Upper lobe of right lung (tissue), 1 donor: ENCODE measurements at regions not wholly inside any gene's neighbourhood (a gene's known extent, or its start where the extent isn't known, plus 50 kb on each side); places are given as distances from the start of the nearest gene placed in this dataset.

ENCODE experiments used
- ATAC-seq: fragments of 200-7000 bp; cut with Tn5 transposase; one replicate; pipeline ENCODE4 v1.9.1; 2020; ENCODE audit warnings: mild to moderate bottlenecking, moderate library complexity
- DNase-seq: peaks from one replicate; pipeline ENCODE4 v3.0.0-alpha.2; 2020
- H3K27ac ChIP-seq: fragments of 200-600 bp; one replicate; pipeline ENCODE4 v1.8.0; 2022
- H3K27me3 ChIP-seq: fragments of 200-600 bp; one replicate; pipeline ENCODE4 v1.8.0; 2022; ENCODE audit warnings: mild to moderate bottlenecking
- H3K36me3 ChIP-seq: fragments of 200-600 bp; one replicate; pipeline ENCODE4 v1.8.0; 2022
- H3K4me1 ChIP-seq: fragments of 200-600 bp; one replicate; pipeline ENCODE4 v1.8.0; 2022
- H3K4me3 ChIP-seq: fragments of 200-600 bp; one replicate; pipeline ENCODE4 v1.8.0; 2022; ENCODE audit warnings: mild to moderate bottlenecking
- H3K9me3 ChIP-seq: fragments of 200-600 bp; one replicate; pipeline ENCODE4 v1.8.0; 2022
- CTCF ChIP-seq: fragments of 200-600 bp; IDR thresholded peaks from one replicate; pipeline ENCODE4 v1.8.0; 2022; ENCODE audit warnings: antibody characterized with exemption
- intact Hi-C: fragments of 100-400 bp; cut with DNase I; formaldehyde crosslinking; loops from one replicate; pipeline ENCODE4 v1.11.0; 2022
- donor health status: DM: no; HTN: yes; CAD: no; lungs with severe emphysema.

DNA sequence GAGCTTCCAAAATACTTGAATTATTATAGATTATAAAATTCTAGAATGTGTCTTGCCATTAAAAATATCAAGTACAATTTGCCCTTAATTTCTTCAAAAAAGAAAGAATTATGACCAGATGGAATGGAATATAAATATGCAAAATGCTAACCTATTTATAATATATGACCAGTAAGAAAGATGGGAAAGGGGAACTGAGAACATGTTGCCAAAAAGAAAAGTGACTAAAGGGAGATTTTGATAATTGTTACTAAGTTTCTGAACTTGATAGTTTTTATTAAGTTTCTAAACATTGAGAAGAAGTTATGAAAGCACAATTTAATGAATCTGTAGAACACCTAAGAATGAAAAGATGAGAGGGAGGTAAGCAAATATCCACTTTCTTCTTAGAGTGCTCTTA, 188.4 kb upstream of the NR4A3 start:
- Histone ChIP-seq H3K27ac (no peak overlapping the region), H3K9me3 (no peaks in the 10 kb centered on the region), H3K4me3 (no peak overlapping the region), H3K36me3 (no peaks in the 10 kb centered on the region), H3K4me1 (no peaks in the 10 kb centered on the region), H3K27me3 (no peaks in the 10 kb centered on the region)
- intact Hi-C loops, result no loop called here
- DNase-seq (no peak), ATAC-seq (no peak)
- TF ChIP-seq CTCF, result no peak

DNA sequence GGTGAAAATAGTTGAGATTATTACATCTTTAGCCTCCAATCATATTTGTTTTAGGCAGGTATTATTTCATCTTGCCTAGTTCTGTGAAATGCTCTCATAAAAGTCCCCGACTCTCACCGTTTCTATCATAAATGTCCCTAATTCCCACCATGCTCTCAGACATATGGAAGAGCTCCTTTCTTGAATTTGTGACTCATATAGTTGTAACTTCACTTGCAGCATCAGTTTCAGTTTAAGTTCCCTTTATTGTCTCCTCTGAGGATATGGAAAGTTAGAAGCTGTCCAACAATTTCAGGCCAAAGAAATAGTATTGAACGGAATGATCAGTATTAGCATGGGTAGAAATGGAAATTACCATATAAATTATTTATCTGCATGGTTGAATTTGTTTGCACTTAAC, 187.5 kb upstream of the NR4A3 start:
- no peak overlapping the region for H3K4me3 ChIP-seq
- peak; percentile 43 for ATAC-seq
- DNase-seq, result no peak
- intact Hi-C loops, result no loop called here
- H3K27me3 ChIP-seq, result no peaks in the 10 kb centered on the region
- no peaks in the 10 kb centered on the region for H3K9me3 ChIP-seq
- no peak overlapping the region for H3K27ac ChIP-seq
- no peaks in the 10 kb centered on the region for H3K4me1 ChIP-seq
- H3K36me3 ChIP-seq, result no peaks in the 10 kb centered on the region
- TF ChIP-seq CTCF, result no peak

GRCh38 chr9:99635032-99635431, 186.7 kb upstream of the NR4A3 start:
- Histone ChIP-seq H3K27ac (no peak overlapping the region), H3K27me3 (no peaks in the 10 kb centered on the region), H3K4me3 (no peak overlapping the region), H3K9me3 (no peaks in the 10 kb centered on the region), H3K36me3 (no peaks in the 10 kb centered on the region), H3K4me1 (no peaks in the 10 kb centered on the region)
- DNase-seq (no peak), ATAC-seq (no peak)
- TF ChIP-seq CTCF, result no peak
- intact Hi-C loops, result no loop called here

GRCh38 chr9:99637641-99638040, 184.0 kb upstream of the NR4A3 start:
- intact Hi-C loops, result no loop called here
- H3K4me1 ChIP-seq, result no peaks in the 10 kb centered on the region
- no peak overlapping the region for H3K4me3 ChIP-seq
- no peaks in the 10 kb centered on the region for H3K36me3 ChIP-seq
- ATAC-seq (no peak), DNase-seq (no peak)
- TF ChIP-seq CTCF, result no peak
- no peak overlapping the region for H3K27ac ChIP-seq
- H3K27me3 ChIP-seq, result no peaks in the 10 kb centered on the region
- no peaks in the 10 kb centered on the region for H3K9me3 ChIP-seq

- H3K4me1 ChIP-seq, result no peaks in the 10 kb centered on the region
Measured at GRCh38 chr9:99638971-99639370, 182.7 kb upstream of the NR4A3 start.

More at GRCh38 chr9:99638971-99639370, 182.7 kb upstream of the NR4A3 start:
- Histone ChIP-seq H3K27me3 (no peaks in the 10 kb centered on the region), H3K4me3 (no peak overlapping the region), H3K36me3 (no peaks in the 10 kb centered on the region), H3K9me3 (no peaks in the 10 kb centered on the region), H3K27ac (no peak overlapping the region)
- DNase-seq (no peak), ATAC-seq (no peak)
- TF ChIP-seq CTCF, result no peak
- intact Hi-C loops, result no loop called here
